Stromal cell of bone marrow (primary cell): ENCODE measurements at regions not wholly inside any gene's neighbourhood (a gene's known extent, or its start where the extent isn't known, plus 50 kb on each side); places are given as distances from the start of the nearest gene placed in this dataset.

Experiments
- DNase-seq: peaks from one replicate; pipeline ENCODE4 v3.0.0-alpha.2; 2012; ENCODE audit warnings: low read depth

- no peak for DNase-seq
Measured at GRCh38 chr10:16360001-16360400, 76.8 kb upstream of the PTER start.

- DNase-seq: no peak
Measured at GRCh38 chr10:16360425-16360824, 76.4 kb upstream of the PTER start.

GRCh38 chr10:16361086-16361485, 75.7 kb upstream of the PTER start:
- DNase-seq: no peak

DNA sequence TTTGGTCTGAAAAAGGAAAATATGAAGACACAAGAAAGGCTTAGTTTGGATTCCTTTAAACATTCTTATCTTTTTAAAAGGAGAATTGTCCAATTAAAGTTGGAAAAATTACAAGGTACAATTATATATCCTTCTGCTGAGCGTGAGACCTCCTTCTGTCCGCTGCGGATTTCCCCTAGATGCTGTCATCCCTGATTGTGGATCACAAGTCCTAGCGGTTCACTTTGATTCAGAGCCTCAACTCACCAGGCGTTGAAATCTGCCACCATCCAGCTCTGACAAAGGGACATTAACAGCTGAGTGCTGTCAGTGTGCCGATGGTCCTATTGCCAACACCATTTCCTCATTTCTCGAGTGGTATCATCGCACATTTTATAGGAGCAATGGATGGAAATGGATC, 73.1 kb upstream of the PTER start:
- no peak for DNase-seq

- DNase-seq: no peak
Measured at GRCh38 chr10:16367621-16368292, 69.1 kb upstream of the PTER start.

- DNase-seq: no peak
Measured at GRCh38 chr10:16381083-16381482, 55.7 kb upstream of the PTER start.

DNA sequence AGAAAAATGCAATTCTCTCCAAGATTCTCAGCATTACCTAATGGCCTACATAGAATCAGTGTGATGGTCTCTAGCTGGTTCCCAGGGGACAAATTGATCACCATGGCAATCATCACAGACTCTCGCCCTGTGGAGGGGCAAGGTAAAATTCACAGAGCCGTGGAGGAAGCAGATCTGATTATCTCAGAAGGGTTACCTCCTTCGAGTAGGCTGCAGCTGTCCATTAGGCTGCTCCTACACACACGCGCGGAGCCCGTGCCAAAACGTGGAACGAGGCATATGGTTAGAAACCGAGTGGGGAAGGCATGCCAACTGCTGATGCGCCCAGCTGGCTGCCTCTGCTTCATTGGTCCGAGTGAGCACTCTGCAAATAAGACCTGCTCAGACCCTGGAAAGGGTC, 52.8 kb upstream of the PTER start:
- no peak for DNase-seq

- DNase-seq: no peak
Measured at GRCh38 chr10:16386855-16387254, 50.0 kb upstream of the PTER start.
